ENCODE measurements at regions not wholly inside any gene's neighbourhood (a gene's known extent, or its start where the extent isn't known, plus 50 kb on each side); places are given as distances from the start of the nearest gene placed in this dataset.

DNA sequence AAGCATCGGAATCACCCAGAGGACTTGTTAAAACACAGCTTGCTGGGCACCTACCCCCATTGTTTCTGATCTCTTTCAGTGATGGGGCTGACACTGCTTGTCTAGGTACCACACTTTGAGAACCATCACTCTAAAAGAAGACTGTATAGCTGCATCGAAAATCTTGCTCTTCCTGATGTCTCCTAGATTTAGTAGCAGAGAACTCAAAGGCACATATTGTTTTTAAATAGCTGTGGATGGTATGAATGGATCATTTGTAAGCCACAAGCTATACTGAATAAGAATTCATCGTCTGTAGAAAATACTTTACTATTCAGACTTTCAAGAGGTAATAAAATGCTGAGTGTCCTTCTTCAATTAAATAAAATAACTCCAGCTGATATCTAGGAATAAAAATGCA, 405.4 kb downstream of the ANKRD50 start:
- TF ChIP-seq, protein P1, sequence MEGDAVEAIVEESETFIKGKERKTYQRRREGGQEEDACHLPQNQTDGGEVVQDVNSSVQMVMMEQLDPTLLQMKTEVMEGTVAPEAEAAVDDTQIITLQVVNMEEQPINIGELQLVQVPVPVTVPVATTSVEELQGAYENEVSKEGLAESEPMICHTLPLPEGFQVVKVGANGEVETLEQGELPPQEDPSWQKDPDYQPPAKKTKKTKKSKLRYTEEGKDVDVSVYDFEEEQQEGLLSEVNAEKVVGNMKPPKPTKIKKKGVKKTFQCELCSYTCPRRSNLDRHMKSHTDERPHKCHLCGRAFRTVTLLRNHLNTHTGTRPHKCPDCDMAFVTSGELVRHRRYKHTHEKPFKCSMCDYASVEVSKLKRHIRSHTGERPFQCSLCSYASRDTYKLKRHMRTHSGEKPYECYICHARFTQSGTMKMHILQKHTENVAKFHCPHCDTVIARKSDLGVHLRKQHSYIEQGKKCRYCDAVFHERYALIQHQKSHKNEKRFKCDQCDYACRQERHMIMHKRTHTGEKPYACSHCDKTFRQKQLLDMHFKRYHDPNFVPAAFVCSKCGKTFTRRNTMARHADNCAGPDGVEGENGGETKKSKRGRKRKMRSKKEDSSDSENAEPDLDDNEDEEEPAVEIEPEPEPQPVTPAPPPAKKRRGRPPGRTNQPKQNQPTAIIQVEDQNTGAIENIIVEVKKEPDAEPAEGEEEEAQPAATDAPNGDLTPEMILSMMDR (IDR thresholded peaks at IDR 0.05 in 8 of 11, conservative IDR thresholded peaks at IDR 0.05 in 3 of 11) = no peak
- TF ChIP-seq POLR2AphosphoS5 (IDR thresholded peaks at IDR 0.05) (no peak), POLR2A (IDR thresholded peaks at IDR 0.05) (no peak)
